GM18868 (cell line): ENCODE measurements at regions not wholly inside any gene's neighbourhood (a gene's known extent, or its start where the extent isn't known, plus 50 kb on each side); places are given as distances from the start of the nearest gene placed in this dataset.
A peak's percentile ranks its signal among the peaks of the same experiment; 100 is the strongest.
"Not testable (repeated sequence)": the region's sequence is repeated elsewhere in the genome, so short reads cannot be mapped to it uniquely, and the experiment has no call there.

Experiments used
- ATAC-seq: cut with Tn5 transposase; IDR thresholded peaks from one replicate; pipeline ENCODE4 v1.9.1; 2021; ENCODE audit warnings: mild to moderate bottlenecking, moderate library complexity; ENCODE audit not compliant: unreplicated experiment

GRCh38 chr4:154982187-154983047, 201.3 kb downstream of the RBM46 start:
- ATAC-seq: peak; percentile 65

GRCh38 chr4:154983714-154984113, 202.6 kb downstream of the RBM46 start:
- no peak for ATAC-seq

DNA sequence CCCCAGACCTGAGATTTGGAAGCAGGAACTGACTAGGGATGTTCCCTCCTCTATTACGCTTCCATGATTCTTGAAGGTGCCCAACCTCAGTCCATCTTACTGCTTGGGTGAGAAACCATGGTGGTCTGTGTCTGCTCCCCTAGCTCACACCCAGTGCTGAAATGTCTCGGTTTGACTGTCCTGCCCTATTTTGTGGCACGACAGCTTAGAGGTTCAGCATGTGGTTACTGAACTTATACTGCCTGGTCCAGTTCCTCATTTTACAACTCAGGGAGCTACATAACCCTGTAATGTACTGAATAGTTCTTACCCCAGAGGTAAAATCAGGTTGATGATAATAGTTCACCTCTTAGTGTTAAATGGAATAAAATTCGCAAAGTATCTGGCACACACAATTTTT, 203.1 kb downstream of the RBM46 start:
- peak; percentile 99 for ATAC-seq

DNA sequence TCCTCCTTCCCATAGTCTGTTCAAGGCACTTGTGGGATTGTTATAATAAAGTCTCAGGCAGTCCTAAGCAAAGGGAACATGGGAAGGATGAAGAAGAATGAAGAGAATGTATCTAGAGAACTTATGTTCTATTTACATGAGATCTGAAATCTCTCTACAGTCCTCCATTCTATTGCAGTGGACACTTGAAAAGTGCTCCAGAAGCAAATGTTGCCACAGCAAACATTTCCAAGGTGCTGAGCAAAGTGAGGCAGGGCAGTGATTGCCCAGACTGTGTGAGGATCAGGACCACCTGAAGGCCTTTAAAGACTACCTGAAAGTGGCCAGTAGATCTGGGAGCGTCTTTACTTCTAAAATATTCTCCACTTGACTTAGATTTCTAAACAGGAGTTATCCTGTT, 203.5 kb downstream of the RBM46 start:
- no peak for ATAC-seq

GRCh38 chr4:154985673-154986072, 204.6 kb downstream of the RBM46 start:
- no peak for ATAC-seq

DNA sequence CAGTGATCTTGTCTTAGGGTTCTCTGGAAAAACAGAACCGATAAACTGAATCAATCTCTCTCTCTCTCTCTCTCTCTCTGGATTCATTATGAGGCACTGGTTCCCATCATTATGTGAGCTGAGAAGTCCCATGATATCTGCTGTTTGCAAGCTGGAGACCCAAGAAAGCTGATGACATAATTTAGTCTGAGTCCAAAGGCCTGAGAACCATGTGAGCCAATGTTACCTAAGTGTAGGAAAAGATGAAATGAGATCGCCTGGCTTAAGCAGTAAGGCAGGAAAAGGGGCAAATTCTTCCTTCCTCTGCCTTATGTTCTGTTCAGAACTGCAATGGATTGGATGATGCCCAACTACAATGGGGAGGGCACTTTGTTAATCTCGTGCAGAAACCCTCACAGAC, 207.4 kb downstream of the RBM46 start:
- no peak for ATAC-seq

GRCh38 chr4:154989511-154989910, 208.4 kb downstream of the RBM46 start:
- ATAC-seq: no peak

- not testable (repeated sequence) for ATAC-seq
These were observed 210.6 kb upstream of the NPY2R start for GRCh38 chr4:154997866-154998265.

DNA sequence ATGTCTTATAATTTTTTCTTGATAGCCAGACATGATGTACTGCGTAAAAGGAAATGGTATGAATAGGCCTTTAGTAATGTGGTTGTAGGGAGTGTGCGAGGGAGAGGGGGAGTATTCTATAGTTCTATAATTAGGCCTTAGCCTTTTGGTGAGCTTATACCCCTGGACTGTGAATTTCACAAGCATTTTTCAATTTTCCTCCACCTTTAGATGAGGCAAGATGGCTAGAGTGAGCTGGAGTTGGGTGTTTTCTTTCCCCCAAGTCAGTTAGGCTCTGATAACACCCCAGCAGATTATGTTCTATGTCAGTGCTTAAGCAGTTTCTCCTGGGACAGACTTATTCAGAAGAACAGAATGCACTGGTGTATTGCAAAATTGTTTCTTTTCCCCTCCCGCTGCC, 210.2 kb upstream of the NPY2R start:
- no peak for ATAC-seq

DNA sequence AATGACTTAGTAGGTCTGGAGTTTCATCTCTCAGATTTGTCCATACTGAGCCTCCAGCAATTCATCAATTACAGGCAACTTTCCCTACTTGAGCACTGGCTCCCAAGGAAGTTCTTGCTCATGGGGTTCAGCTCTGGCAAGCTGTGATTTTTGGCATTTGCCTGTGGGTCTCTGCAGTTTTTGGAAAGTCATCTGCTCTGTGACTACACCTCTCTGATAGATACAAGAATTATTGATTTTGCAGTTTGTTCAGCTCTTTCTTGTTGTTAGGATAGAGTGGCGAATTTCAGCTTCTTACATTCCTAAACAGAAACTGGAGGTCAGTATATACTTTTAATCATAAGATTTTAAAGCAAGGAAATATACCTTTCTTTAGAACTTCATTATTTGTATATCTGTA, 209.7 kb upstream of the NPY2R start:
- ATAC-seq: no peak

GRCh38 chr4:154999950-155000578, 208.4 kb upstream of the NPY2R start:
- ATAC-seq: no peak

DNA sequence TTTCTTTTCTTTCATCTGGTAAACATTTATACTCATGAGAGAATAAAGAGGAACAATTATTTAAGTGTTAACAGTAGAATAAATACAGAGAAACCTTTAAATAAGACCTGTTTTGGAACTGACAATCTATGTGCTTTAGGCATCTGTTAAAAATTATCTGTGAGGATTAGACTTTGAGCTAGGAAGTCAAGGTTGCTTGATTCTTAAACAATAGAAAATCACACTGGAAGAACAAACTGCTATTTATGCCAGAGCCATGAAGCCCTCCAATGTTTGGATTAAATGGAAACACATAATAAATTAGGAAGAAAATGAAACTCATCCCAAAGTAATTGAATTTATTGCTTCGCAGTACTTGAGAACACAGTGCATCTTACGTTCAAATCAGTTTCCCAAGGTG, 207.2 kb upstream of the NPY2R start:
- ATAC-seq: no peak

DNA sequence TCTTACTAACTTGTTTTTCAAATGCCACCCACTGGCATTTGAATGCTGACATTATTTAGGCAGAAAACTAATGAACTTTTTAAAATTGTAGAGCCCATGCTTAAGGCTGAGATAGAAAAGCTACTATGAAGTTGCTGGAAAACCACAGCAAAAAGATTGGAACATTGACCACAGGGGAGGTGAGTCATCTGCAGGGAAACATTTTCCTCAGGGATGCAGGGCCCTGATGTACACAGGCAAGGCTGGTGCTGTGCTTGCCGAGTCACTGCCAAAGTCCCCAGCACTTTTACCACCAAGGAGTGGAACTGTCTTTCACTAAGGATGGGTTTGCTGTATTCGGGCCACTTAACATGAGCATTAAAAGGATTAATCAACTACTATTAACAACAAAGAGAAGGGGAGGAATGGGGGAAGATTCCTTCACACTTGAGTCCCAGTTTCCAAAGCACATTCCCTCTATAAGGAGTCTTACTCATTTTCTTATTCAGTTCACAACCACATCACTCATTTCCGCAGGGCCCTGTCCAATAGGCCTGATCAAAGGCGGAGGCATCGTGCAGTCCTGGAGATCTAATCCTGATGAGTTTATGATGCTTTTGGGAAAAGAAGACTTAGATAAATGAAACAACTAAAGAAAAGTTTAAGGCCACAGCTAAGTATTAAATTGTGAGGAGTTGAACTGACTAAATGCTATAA, 202.9 kb upstream of the NPY2R start:
- ATAC-seq: no peak

DNA sequence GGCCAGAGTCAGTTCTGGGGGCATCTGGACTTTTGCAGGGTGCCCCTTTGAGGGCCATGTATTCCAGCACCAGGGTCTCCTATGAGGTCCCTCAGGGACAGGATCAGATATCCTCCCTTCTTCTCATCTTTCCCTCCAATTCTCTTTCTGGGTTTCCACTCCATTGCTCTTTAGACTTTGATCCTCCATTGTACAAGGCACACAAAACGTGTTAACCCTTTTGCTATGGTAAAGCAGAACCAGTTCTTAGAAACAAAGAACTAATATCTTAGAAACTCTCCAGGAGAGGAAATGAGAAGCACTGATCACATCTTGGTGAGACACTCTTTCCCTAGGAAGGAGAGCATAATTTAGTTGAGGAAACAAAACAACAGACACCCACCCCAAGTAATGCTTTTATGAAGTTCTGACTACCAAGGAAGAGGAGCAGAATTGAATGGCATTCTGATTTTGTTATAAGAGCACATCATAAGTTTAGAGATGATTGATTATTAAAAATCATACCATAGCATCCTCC, 200.7 kb upstream of the NPY2R start:
- no peak for ATAC-seq

DNA sequence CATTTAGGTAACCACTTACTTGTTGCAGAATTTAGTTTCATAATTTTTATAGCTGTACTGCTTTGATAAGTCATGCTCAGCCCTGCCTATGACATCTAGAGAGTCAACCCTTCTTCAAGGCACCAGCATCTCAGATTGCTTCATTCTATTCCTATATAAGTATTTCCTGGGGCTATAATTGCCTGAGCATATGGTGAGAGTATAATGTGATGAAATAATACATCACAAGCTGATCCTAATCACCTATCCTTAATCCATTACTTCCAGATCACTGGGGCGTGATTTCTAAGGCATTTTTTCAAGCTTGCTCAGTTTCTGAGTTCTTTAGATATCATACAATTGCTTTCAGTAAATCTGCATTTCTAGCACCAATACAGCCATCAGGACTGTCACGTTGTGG, 200.0 kb upstream of the NPY2R start:
- no peak for ATAC-seq

- ATAC-seq: no peak
These were observed 199.1 kb upstream of the NPY2R start for GRCh38 chr4:155009288-155009687.

DNA sequence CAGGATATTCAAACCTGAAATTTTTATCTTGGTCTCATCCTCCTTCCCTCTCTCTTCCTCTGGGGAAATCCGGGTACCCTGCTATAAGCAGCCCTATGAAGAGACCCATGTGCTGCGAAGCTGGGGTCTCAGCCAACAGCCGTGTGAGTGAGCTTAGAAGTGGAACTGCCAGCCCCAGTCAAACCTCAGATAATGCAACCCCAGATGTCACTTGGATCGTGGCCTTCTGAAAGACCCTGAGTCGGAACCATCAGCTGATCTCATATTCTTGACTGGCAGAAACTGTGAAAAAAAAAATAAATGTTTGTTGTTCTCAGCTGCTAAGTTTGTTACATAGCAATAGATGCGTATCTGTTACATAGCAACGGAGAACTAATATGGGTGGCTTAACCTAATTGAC, 198.1 kb upstream of the NPY2R start:
- no peak for ATAC-seq

GRCh38 chr4:155011163-155011780, 197.2 kb upstream of the NPY2R start:
- no peak for ATAC-seq

DNA sequence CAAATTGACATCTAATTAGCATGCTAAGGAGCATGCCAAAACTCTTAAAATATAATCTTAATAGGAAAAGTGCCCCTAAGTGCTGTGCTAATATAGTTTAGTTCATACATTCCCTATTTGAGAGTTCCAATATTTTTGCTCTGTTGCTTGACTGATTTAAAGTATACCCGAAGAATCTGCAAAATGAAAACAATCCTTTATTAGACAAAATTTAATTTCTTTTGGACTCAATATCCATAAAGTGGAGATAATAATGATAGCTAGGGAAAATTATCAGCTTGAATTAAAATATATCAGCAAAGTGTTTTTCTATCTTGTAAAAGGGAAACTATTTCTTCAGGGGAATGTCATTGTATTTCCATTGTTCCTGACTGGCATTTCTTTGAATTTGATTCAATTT, 196.0 kb upstream of the NPY2R start:
- no peak for ATAC-seq

DNA sequence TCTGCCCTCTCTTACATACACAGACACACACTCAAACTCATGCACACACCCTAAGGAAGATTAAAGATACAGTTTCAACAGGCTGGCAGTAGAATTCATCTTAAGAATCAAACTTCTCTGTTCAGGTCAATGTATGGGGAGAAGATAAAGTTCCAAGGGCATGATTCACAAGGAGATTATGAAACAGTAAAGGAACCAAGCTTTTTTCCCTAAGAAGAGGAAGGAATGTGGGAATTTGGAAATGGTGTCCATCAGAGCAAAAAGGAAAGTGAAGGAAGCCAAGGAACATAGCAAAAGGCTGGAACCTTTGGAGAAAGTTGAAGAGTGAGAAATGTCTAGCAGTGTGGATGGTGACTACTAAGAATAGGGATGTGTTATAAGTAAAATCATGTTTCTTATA, 191.0 kb upstream of the NPY2R start:
- ATAC-seq: no peak

GRCh38 chr4:155025762-155026457, 182.5 kb upstream of the NPY2R start:
- peak; percentile 99 for ATAC-seq
